ENCODE measurements at regions not wholly inside any gene's neighbourhood (a gene's known extent, or its start where the extent isn't known, plus 50 kb on each side); places are given as distances from the start of the nearest gene placed in this dataset.

GRCh38 chr6:150503586-150504339 is 95.9 kb upstream of the PLEKHG1 start:
- TF ChIP-seq CTCF (optimal IDR thresholded peaks at IDR 0.05 in 1 of 3, IDR thresholded peaks at IDR 0.05 in 1 of 3, conservative IDR thresholded peaks at IDR 0.05 in 1 of 3; ENCODE audit: extremely low read depth in 1 of 3, insufficient read depth in 2 of 3, low read length in 3 of 3): no peak
- TF ChIP-seq EZH2 (IDR thresholded peaks at IDR 0.05; ENCODE audit: low read length): no peak

All from keratinocyte (primary cell).